Astrocyte (in vitro differentiated cells and primary cell): ENCODE measurements at regions not wholly inside any gene's neighbourhood (a gene's known extent, or its start where the extent isn't known, plus 50 kb on each side); places are given as distances from the start of the nearest gene placed in this dataset.

Experiments
- DNase-seq: peaks from one replicate; pipeline ENCODE4 v3.0.0-alpha.2; 2010; ENCODE audit warnings: low read depth
- FAIRE-seq: peaks from 2 replicates; lab custom pipeline; 2011; peaks lifted over from hg19 to GRCh38; lab: Jason Lieb, UNC
- H2AFZ ChIP-seq: 2 replicates; pipeline ENCODE4 v1.6.0; 2012; ENCODE audit warnings: low read depth, low read length, inconsistent platforms
- H3K27ac ChIP-seq: 2 replicates; pipeline ENCODE4 v1.5.1; 2011; ENCODE audit warnings: low read depth, low read length, inconsistent platforms
- H3K27me3 ChIP-seq: 2 replicates; pipeline ENCODE4 v1.6.0; 2011; ENCODE audit warnings: low read length, inconsistent platforms; ENCODE audit not compliant: insufficient read depth
- H3K36me3 ChIP-seq: 2 replicates; pipeline ENCODE4 v1.5.1; 2011; ENCODE audit warnings: low read length, inconsistent platforms; ENCODE audit not compliant: insufficient read depth
- H3K4me1 ChIP-seq: 2 replicates; pipeline ENCODE4 v1.5.1; 2011; ENCODE audit warnings: low read length, inconsistent platforms; ENCODE audit not compliant: insufficient read depth
- H3K4me2 ChIP-seq: 2 replicates; pipeline ENCODE4 v1.6.0; 2012; ENCODE audit warnings: low read length, inconsistent platforms
- H3K4me3 ChIP-seq: 2 replicates; pipeline ENCODE4 v1.5.1; 2011; ENCODE audit warnings: low read depth, mild to moderate bottlenecking, low read length, inconsistent platforms; ENCODE audit not compliant: insufficient read depth
- H3K79me2 ChIP-seq: 2 replicates; pipeline ENCODE4 v1.6.0; 2012; ENCODE audit warnings: mild to moderate bottlenecking, low read length, inconsistent platforms; ENCODE audit not compliant: insufficient read depth
- H3K9ac ChIP-seq: 2 replicates; pipeline ENCODE4 v1.6.0; 2012; ENCODE audit warnings: mild to moderate bottlenecking, low read length, inconsistent platforms
- H3K9me3 ChIP-seq: 2 replicates; pipeline ENCODE4 v1.5.1; 2012; ENCODE audit warnings: low read depth, mild to moderate bottlenecking, low read length, inconsistent platforms; ENCODE audit not compliant: insufficient read depth
- H4K20me1 ChIP-seq: 2 replicates; pipeline ENCODE4 v1.6.0; 2012; ENCODE audit warnings: low read length, inconsistent platforms; ENCODE audit not compliant: insufficient read depth
- H3K27ac Mint-ChIP-seq: one replicate; pipeline ENCODE4 v1.8.0; 2021; ENCODE audit warnings: mild to moderate bottlenecking, mixed read lengths; ENCODE audit not compliant: unreplicated experiment
- H3K27me3 Mint-ChIP-seq: one replicate; pipeline ENCODE4 v1.8.0; 2021; ENCODE audit warnings: low read depth, mixed read lengths; ENCODE audit not compliant: unreplicated experiment
- H3K36me3 Mint-ChIP-seq: one replicate; pipeline ENCODE4 v1.8.0; 2021; ENCODE audit warnings: low read depth, mixed read lengths; ENCODE audit not compliant: unreplicated experiment
- H3K4me1 Mint-ChIP-seq: one replicate; pipeline ENCODE4 v1.8.0; 2021; ENCODE audit warnings: low read depth, mixed read lengths; ENCODE audit not compliant: unreplicated experiment
- H3K4me3 Mint-ChIP-seq: one replicate; pipeline ENCODE4 v1.8.0; 2021; ENCODE audit warnings: mild to moderate bottlenecking, moderate library complexity, mixed read lengths; ENCODE audit not compliant: unreplicated experiment
- H3K9me3 Mint-ChIP-seq: one replicate; pipeline ENCODE4 v1.8.0; 2021; ENCODE audit warnings: mild to moderate bottlenecking, mixed read lengths; ENCODE audit not compliant: unreplicated experiment
- CTCF ChIP-seq: IDR thresholded peaks from 2 replicates; pipeline ENCODE4 v1.5.1; 2011; ENCODE audit warnings: low read depth, mild to moderate bottlenecking, inconsistent platforms, low read length, moderate library complexity; ENCODE audit not compliant: insufficient read depth
- EZH2 ChIP-seq: IDR thresholded peaks from 2 replicates; pipeline ENCODE4 v1.6.1; 2012; ENCODE audit warnings: mild to moderate bottlenecking, low read length, inconsistent platforms; ENCODE audit not compliant: insufficient read depth

- no peaks in the 10 kb centered on the region for H3K27me3 ChIP-seq
- H3K9ac ChIP-seq = no peak overlapping the region
- no peak overlapping the region for H3K4me2 ChIP-seq
- no peak for TF ChIP-seq EZH2
- no peak for TF ChIP-seq CTCF
- Mint-ChIP-seq H3K27me3 (no peaks in the 10 kb centered on the region), H3K4me1 (no peaks in the 10 kb centered on the region), H3K9me3 (no peaks in the 10 kb centered on the region), H3K4me3 (no peak overlapping the region), H3K27ac (no peak overlapping the region), H3K36me3 (no peaks in the 10 kb centered on the region)
- no peak overlapping the region for H2AFZ ChIP-seq
- H3K4me3 ChIP-seq = no peak overlapping the region
- no peaks in the 10 kb centered on the region for H3K4me1 ChIP-seq
- no peaks in the 10 kb centered on the region for H3K9me3 ChIP-seq
- DNase-seq (no peak), FAIRE-seq (no peak)
- no peaks in the 10 kb centered on the region for H4K20me1 ChIP-seq
- H3K27ac ChIP-seq = no peak overlapping the region
- no peaks in the 10 kb centered on the region for H3K79me2 ChIP-seq
- no peaks in the 10 kb centered on the region for H3K36me3 ChIP-seq
Observed at GRCh38 chr6:145139895-145140294, 595.4 kb downstream of the EPM2A start.

- H3K4me1 Mint-ChIP-seq = no peaks in the 10 kb centered on the region
- no peak overlapping the region for H3K4me3 ChIP-seq
Observed at GRCh38 chr6:145141572-145141971, 593.7 kb downstream of the EPM2A start.

More at GRCh38 chr6:145141572-145141971, 593.7 kb downstream of the EPM2A start:
- Histone ChIP-seq H3K9ac (no peak overlapping the region), H3K27ac (no peak overlapping the region), H3K27me3 (no peaks in the 10 kb centered on the region), H3K4me1 (no peaks in the 10 kb centered on the region), H3K36me3 (no peaks in the 10 kb centered on the region), H2AFZ (no peak overlapping the region), H3K79me2 (no peaks in the 10 kb centered on the region), H4K20me1 (no peaks in the 10 kb centered on the region), H3K9me3 (no peaks in the 10 kb centered on the region), H3K4me2 (no peak overlapping the region)
- FAIRE-seq (no peak), DNase-seq (no peak)
- no peaks in the 10 kb centered on the region for H3K36me3 Mint-ChIP-seq
- no peak for TF ChIP-seq CTCF
- TF ChIP-seq EZH2 = no peak
- no peak overlapping the region for H3K27ac Mint-ChIP-seq
- no peaks in the 10 kb centered on the region for H3K27me3 Mint-ChIP-seq
- no peaks in the 10 kb centered on the region for H3K9me3 Mint-ChIP-seq
- H3K4me3 Mint-ChIP-seq = no peak overlapping the region
